Stimulated activated CD4-positive, alpha-beta T cell treated with anti-CD3 and anti-CD28 coated beads, Interleukin-4, amount 100 ng/mL, for 24 hours (primary cell): ENCODE measurements at regions not wholly inside any gene's neighbourhood (a gene's known extent, or its start where the extent isn't known, plus 50 kb on each side); places are given as distances from the start of the nearest gene placed in this dataset.
A peak's percentile ranks its signal among the peaks of the same experiment; 100 is the strongest.

Source experiments
- DNase-seq: peaks from one replicate; pipeline ENCODE4 v3.0.0-alpha.2; 2020

- peak; percentile 27 for DNase-seq
Observed at GRCh38 chr6:90401933-90402830, 105.5 kb upstream of the BACH2 start.

DNA sequence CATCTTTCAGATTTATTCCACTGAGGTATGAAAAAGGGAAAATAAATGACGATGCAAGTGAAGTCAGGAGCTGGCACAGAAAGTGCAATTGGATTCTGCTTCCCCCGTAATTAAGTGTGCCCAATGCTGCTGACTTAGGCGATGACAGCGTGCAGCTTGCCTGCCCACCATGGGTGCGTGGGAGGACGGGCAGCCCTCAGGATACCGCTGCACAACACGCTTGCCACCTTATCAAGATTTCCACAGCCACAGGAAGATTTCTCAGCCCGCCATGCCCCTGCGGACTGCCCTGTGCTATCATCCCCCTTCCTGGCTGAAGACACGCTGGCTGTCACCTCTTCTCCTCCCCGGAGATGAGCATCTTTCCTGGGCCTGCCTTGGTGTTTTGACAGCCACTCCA is 103.3 kb upstream of the BACH2 start:
- peak; percentile 39 for DNase-seq

DNA sequence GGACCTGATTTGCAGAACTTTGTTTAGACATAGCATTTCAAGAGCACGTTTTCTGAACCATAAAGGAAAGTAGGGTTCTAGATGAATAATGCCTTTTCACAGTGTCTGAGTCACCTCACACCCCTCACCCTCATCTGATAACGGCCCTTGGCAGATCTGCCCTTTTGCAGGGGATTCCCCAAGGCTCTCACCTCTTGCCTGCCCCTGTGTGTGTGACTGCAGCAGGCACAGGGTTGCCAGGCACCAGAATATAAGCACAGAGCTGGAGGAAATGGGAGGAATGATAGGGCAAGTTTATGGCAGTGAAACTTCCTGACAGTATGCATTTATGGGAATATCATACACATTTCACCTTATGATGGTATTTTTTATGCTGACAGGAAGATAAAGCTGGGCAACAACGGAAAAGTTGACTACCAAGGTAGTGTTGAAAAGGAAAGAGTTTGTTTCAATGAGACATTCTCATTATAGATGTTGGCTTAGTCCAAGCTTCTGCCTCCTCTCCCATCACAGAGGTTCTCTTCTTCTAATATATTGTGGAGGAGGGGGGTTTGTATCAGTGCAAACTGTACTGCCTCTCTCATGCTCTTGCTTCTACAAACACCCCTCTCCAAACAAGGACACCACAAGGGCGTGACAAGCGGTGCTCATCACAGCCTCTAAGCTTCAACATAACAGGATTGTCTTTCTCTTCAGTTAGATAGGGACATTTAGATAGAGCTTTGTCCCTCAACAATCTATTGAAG is 101.5 kb upstream of the BACH2 start:
- DNase-seq: peak; percentile 93

- DNase-seq: no peak
Observed at GRCh38 chr6:90397047-90397446, 100.4 kb upstream of the BACH2 start.

GRCh38 chr6:90393232-90393884 is 96.7 kb upstream of the BACH2 start:
- peak; percentile 80 for DNase-seq

GRCh38 chr6:90390379-90390778 is 93.7 kb upstream of the BACH2 start:
- DNase-seq: no peak

GRCh38 chr6:90388395-90388794 is 91.8 kb upstream of the BACH2 start:
- DNase-seq: peak; percentile 43

- no peak for DNase-seq
Observed at GRCh38 chr6:90387826-90388225, 91.2 kb upstream of the BACH2 start.

DNA sequence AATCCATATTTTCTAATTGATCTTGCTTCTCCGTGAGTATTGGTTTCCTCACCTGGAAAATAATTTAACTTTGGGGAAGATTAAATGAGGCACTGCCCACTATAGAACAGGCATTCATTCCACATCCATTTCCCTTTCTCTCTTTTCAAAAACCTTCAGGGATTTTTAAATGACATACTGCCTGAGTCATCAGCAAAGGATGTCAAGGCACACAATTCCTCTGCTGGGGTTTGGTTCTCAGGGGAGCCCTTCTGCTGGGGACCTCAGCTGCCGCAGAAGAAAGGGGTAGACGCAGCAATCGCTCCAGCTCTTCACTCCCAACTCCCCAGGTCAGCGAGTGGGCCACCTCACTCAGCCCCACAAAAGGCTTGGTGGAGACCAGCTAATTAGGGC is 90.7 kb upstream of the BACH2 start:
- no peak for DNase-seq

DNA sequence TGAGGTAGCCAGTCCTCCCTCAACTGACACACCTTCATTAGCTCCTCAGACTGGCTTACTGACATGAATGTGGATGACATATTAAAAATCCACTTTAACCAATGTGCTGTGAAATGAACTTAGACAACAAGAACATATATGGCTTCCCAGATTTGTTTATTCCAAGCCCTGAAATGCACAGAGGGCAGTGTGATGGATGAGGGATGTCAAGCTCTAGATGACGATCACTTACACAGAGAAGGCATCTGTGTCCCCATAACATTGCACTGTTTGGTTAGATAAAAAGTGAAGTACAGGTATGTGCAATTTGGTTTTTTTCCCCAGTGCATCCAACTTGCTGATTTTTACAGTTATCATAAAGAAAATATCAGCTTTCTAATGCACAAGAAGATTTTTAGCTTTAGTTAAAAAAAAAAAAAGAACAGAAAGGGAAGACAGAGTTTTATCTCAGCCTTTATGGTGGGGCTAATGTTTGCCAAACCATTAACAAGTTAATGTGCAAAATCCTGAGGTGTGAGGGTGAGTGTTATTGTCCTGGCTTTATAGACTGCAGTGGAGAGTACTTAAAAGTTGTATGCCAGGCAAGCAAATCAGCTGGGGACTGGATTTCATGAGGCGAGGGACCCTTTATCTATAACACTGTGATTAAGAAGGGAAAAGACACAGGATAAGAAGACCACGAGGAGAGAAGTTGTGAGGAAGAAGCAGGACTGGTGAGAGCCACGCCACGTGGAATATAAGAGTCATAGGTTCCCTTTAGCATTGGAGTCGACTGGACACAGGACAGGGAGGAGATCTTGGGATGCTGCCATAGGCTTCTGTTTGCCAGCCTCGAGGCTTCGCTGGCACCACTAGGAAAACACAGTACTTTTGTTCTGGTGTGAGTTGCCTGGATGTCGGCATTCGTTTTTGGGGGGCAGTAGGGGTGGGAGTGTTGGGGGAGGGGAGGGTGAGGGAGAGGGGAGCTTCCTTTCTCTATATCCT is 90.0 kb upstream of the BACH2 start:
- no peak for DNase-seq

GRCh38 chr6:90385759-90386313 is 89.2 kb upstream of the BACH2 start:
- no peak for DNase-seq

GRCh38 chr6:90384720-90385119 is 88.1 kb upstream of the BACH2 start:
- no peak for DNase-seq

GRCh38 chr6:90383196-90383822 is 86.7 kb upstream of the BACH2 start:
- DNase-seq: peak; percentile 28

DNA sequence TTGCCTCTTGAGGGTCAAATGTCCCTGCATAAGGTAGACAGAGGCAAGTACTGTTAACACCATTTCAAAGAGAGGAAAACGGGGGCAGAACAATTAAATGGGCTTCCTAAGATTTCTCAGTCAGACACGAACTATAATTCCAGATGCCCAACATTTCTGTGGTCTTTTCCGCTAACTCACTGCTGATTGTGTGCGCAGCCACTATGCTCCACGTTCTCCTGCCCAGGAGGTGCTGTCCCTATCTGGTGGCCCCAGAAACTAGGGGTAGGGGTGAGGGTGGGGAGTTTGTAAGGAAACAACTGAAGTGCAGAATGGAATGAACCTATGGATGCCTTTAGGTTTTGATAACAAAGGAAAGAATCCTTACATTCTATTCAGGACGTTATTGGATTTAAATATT is 86.1 kb upstream of the BACH2 start:
- DNase-seq: no peak

DNA sequence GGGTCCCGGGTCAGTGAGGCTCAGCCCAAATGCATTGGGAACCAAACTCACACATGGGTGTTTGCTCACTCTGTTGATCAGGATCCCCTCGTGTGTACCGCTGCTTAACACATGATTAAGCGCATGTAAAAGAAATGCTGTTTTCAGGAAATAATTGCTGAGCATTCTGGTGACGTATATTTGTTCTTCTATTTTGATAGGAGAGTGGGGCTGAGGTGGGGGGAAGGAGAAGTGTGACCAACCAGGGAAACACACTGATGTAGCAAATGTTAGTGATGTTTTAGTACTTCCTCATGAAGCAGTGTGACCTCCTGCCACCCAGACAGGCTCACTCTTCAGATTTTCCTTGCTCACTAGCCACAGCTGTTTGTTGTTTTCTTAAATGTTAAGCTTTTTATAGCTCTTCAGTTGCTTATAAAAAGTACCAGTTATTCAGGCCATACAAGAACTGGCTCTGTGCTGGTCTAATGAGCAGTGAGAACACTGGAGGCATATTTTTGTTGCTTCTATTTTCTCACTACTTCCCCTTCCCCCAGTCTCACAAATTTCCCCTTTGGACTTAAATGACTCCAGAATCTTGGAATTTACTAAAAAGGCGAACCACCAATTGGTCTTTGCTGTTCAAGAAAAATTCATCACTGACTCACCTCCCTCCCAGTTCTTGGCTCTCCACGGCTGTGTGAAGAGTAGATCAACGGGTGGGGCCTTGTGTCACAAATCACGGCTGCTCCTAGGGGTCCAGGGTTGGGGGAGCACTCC is 79.2 kb upstream of the BACH2 start:
- no peak for DNase-seq

- no peak for DNase-seq
Observed at GRCh38 chr6:90374201-90374600, 77.6 kb upstream of the BACH2 start.

GRCh38 chr6:90372885-90373284 is 76.2 kb upstream of the BACH2 start:
- DNase-seq: no peak

DNA sequence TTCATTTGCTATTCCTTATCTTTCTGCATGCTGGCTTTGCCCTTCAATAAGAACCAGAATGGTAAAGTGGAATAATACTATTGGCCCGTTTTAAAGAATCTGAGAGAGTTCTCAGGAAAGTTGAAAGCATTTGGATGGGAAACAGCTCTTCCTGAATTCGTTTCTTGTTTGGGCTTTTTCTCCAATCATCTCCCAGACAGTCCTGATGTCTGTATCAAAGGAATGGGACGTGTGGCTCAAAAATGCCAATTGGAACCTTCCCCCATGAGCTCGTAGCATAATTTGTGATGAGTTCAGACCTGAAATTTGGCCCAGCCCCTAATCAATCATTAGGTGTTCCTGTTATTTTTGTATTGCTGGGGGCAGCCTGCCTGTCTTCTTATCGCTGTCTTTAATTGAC is 75.8 kb upstream of the BACH2 start:
- no peak for DNase-seq

DNA sequence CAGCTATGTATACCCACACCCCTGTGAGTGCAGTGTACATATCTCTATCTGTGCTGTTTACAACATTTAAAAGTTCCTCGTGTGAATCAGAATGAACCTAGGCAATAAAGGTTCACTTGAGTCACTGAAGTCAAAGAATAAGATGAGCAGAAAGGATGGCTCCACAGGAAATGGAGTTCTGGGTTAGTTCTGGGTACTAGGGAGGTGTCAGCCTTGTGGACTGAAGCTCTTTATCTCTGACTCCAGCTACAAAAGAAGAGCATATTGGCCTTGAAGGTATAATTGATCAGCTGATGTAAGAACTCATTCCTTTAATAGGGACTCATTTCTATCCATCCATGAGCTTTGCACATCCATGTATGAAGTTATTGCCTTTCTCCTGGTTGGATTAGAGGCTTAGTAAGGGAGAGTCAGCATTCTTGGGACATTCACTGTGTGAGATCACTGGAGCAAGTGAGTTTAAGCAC is 73.9 kb upstream of the BACH2 start:
- no peak for DNase-seq

GRCh38 chr6:90369651-90370050 is 73.0 kb upstream of the BACH2 start:
- DNase-seq: no peak
